ENCODE measurements at regions not wholly inside any gene's neighbourhood (a gene's known extent, or its start where the extent isn't known, plus 50 kb on each side); places are given as distances from the start of the nearest gene placed in this dataset.

DNA sequence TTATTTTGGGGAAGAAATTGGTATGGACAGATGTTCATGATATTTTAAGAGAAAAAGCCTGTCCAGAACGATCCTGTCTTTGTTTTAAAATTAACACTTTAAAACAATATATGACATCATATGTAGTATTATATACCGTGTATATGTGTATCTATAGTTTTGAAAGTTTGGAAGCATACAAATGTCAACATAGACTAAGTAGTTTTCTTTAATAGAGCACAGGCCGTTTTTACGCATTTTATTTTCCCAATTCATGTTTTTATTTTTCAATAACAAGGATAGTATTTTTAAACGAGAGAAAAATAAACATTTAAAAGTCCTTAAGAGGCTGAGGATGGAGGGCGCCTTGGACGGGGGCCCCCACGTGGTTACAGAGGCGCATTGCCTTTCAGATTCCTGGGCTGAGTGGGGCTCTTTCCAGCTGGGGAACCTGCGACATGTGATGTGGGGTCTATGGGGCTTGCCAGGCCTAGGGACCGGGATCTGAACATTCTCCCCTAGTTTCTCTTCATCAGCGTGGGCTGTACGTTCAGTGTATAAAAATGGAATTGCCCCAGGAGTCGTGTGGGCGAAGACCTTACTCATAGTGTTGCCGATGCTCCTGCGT lies 127.8 kb upstream of the ZNF746 start:
- TF ChIP-seq, protein P1, sequence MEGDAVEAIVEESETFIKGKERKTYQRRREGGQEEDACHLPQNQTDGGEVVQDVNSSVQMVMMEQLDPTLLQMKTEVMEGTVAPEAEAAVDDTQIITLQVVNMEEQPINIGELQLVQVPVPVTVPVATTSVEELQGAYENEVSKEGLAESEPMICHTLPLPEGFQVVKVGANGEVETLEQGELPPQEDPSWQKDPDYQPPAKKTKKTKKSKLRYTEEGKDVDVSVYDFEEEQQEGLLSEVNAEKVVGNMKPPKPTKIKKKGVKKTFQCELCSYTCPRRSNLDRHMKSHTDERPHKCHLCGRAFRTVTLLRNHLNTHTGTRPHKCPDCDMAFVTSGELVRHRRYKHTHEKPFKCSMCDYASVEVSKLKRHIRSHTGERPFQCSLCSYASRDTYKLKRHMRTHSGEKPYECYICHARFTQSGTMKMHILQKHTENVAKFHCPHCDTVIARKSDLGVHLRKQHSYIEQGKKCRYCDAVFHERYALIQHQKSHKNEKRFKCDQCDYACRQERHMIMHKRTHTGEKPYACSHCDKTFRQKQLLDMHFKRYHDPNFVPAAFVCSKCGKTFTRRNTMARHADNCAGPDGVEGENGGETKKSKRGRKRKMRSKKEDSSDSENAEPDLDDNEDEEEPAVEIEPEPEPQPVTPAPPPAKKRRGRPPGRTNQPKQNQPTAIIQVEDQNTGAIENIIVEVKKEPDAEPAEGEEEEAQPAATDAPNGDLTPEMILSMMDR (IDR thresholded peaks at IDR 0.05; ENCODE audit: insufficient read depth, low read length) = peak; percentile 69
- H3K4me3 ChIP-seq (ENCODE audit: low read depth, low read length) = no peak overlapping the region
- DNase-seq (ENCODE audit: low read depth) = peak; percentile 60

DNA sequence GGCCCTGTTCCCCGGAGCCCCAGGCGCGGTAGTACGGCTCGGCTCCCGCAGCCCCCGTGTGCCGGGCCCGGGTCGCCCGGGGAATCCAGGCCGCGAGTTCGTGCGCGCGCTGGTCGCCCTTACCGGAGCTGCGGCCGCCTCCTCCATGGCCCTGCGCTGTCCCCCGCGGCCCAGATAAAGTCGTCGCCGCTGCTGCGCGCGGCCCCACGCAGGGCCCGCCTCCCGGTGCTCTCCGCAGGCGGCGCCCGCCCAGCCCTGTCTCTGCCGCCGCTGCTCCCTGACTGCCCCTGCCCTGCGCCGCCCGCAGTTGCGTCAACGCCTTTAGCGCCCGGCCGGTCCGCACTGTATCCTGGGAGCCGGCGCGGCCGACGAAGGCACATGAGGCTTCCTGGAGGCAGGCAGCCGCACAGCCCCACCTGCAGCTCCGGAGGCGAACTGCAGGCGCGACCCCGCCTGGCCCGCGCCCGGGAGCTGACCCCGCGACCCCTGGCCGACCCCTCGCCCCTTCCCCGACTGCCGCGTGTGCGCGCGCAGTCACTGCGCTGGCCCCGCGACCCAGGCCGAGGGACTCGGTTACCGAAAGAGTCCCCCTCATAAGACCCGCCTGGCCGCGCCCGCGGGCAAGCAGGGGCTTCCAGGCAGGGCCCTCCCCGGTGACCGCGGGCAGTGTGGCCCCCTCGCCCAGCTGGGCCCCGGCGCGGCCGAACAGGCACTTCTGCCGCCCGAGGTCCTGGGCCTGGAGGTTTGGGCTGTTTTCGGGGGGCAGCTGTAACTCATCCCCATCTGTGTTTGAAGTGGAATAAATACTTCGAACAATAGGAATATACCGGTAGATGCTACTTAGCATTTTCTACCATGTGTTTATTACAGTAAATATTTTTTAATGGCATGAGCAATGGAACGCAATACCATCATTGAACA lies 127.1 kb upstream of the ZNF746 start:
- TF ChIP-seq, protein P1 (IDR thresholded peaks at IDR 0.05; ENCODE audit: insufficient read depth, low read length) = peak; percentile 82
- DNase-seq (ENCODE audit: low read depth) = peak; percentile 87
- H3K4me3 ChIP-seq (ENCODE audit: low read depth, low read length) = peak overlapping the region; percentile 94

DNA sequence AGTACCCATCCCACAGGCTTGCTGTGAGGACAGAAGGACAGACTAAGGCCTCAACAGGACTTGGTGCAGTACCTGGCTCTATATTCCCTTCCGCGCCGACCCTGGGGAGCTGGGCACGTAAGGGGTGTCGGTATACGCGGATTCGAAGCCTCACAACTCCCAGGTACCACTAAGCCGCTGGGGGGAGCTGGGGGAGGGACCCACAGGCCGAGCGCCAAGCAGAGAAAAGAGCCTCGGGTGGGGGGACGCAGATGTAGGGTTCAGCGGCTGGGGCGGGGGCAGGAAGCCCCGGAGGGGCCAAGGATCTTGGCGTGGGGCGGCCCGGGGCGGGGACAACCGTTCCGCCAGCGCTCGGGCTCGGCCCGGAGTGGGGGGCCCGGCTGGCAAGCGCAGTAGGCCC lies 126.4 kb upstream of the ZNF746 start:
- TF ChIP-seq, protein P1 (IDR thresholded peaks at IDR 0.05; ENCODE audit: insufficient read depth, low read length) = no peak
- DNase-seq (ENCODE audit: low read depth) = no peak
- H3K4me3 ChIP-seq (ENCODE audit: low read depth, low read length) = peak overlapping the region; percentile 94

DNA sequence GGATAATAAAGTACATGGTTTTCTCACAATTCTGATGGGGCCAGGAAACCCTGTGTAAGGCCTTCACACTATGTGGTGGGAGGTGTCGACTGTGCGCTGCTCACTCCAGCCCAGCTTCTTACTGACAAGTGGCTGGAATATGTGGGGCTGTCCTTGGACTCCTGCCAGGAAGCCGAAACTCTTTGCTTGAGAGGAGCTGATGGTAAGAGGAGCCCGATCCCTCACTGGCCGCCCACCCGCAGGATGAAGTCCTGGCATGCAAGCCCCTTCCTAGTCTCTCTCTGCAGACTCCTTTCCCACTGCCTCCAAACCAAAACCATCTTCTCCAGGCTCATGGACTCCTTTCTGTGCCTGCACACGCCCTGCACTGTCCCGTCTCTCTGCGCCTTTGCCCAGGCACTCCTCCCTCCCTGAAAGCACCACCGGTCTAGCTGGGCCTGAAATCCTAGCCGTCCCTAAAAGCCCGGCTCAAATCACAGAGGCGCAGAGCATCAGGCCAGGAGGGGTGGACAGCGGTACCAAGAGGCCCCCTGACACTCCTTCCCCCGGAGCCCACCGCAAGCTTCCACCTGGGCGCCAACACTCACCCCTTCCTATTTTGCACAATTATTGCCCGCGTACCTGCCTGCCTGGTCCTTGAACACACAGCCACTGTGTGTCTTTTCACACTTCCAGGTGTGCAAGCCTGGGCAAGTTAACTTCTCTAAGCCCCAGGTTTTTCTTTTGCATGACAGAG lies 125.8 kb upstream of the ZNF746 start:
- DNase-seq (ENCODE audit: low read depth) = peak; percentile 75
- H3K4me3 ChIP-seq (ENCODE audit: low read depth, low read length) = peak overlapping the region; percentile 94

DNA sequence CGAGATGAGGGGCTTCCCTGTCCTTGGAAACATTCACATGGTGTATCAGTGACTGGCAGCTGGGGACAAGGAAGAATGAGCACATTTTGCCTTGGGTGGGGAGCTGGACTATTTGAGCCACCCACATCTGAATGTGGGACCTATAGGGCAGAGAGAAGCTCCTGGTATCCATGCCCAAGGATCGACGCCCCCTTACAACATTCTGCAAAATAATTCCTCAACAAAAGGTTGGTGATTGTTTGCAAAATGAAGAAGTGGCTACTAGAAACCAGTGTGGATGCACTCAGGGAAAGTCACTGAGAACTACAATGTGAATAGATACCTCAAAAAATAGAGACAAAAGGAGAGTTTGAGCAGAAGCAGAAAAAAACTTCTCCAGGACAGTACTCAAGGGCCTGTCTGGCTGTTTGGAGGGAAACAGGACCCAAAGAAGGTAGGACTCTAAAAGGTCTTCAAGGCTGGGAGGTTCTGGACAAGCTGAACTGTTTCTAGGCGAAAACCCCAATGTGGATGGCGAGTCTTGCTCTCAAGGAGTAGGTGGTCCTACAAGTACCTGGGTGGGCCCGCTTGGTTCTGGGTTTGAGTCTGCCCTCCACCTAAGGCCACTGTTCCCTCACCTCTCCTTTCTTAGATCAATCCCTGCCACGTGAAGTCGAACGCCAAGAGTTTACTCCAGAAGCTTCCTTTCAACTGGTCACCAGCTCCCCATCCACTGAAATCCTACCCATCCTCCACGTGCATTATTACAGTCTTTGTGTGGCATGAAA lies 125.0 kb upstream of the ZNF746 start:
- peak overlapping the region; percentile 94 for H3K4me3 ChIP-seq (ENCODE audit: low read depth, low read length)
- TF ChIP-seq, protein P1 (IDR thresholded peaks at IDR 0.05; ENCODE audit: insufficient read depth, low read length) = no peak
- no peak for DNase-seq (ENCODE audit: low read depth)

DNA sequence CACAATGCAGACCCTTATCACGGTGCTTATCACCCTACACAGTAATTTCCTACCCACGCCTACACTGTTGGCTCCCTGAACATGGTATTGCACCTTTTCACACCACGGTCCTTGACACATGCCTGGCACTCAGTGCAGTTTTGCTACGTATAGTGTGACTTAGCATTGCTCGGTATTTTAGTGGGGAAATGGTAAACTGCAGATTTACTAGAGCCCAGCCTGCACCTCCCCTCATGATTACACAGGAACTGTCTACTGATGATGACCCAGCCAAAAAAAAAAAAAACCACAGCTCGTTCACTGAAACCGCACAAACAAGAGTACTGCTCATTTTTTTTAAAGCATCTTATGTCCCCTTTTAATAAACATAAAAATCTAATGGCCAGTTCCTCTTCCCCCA lies 124.2 kb upstream of the ZNF746 start:
- DNase-seq (ENCODE audit: low read depth) = no peak
- TF ChIP-seq, protein P1 (IDR thresholded peaks at IDR 0.05; ENCODE audit: insufficient read depth, low read length) = no peak
- H3K4me3 ChIP-seq (ENCODE audit: low read depth, low read length) = no peak overlapping the region

All from fibroblast of the aortic adventitia (primary cell).